Cardiac muscle cell (in vitro differentiated cells and primary cell): ENCODE measurements at regions not wholly inside any gene's neighbourhood (a gene's known extent, or its start where the extent isn't known, plus 50 kb on each side); places are given as distances from the start of the nearest gene placed in this dataset.
"Not testable (repeated sequence)": the region's sequence is repeated elsewhere in the genome, so short reads cannot be mapped to it uniquely, and the experiment has no call there.

Experiments used
- DNase-seq, 2 donors: peaks; one replicate each; pipeline versions ENCODE4 v3.0.0 to v3.0.0-alpha.2; 2010 to 2017; ENCODE audit warnings: low read depth in 1 of 2, low spot score in 1 of 2
- H3K27ac ChIP-seq: fragments of 200-600 bp; sonication (generic); 2 replicates; pipeline ENCODE4 v1.5.1; 2016
- H3K27me3 ChIP-seq: fragments of 200-600 bp; sonication (generic); 2 replicates; pipeline ENCODE4 v1.6.0; 2016; ENCODE audit warnings: control low read depth
- H3K36me3 ChIP-seq: fragments of 200-600 bp; sonication (generic); 2 replicates; pipeline ENCODE4 v1.5.1; 2016; ENCODE audit warnings: control low read depth
- H3K4me1 ChIP-seq: fragments of 200-600 bp; sonication (generic); 2 replicates; pipeline ENCODE4 v1.8.1; 2017; ENCODE audit warnings: low read depth, mild to moderate bottlenecking, mixed run types
- H3K4me3 ChIP-seq: fragments of 200-600 bp; sonication (generic); 2 replicates; pipeline ENCODE4 v1.5.1; 2016; ENCODE audit warnings: mild to moderate bottlenecking
- H3K9me3 ChIP-seq: fragments of 200-600 bp; sonication (generic); 2 replicates; pipeline ENCODE4 v1.5.1; 2017; ENCODE audit warnings: low read depth, mild to moderate bottlenecking, control low read depth
- TF ChIP-seq, protein P1 (sequence below): IDR thresholded peaks from 2 replicates; pipeline ENCODE4 v1.5.1; 2012; ENCODE audit warnings: low read depth, mild to moderate bottlenecking, low read length

DNA sequence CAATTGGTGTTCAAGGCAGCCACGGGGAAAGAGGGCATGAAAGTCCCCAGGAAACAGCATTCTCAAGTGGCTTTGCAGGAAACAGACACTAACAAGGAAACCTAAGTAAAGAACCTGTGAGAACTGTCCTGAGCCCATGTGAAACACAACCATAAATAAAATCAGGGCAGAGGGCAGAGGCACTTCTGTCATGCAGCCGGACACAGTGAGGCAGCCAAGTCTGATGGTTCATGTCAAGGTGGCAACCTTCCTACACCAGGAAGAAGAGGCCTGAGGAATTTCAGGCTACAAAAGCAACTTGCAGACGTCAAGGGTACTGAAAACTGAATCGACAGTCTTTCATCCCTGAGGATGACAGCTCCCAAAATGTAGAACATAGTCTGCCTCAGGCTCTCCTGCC is 458.2 kb upstream of the NPVF start:
- Histone ChIP-seq H3K36me3 (no peaks in the 10 kb centered on the region), H3K27ac (no peak overlapping the region), H3K4me3 (no peak overlapping the region), H3K9me3 (no peaks in the 10 kb centered on the region), H3K27me3 (no peaks in the 10 kb centered on the region), H3K4me1 (no peaks in the 10 kb centered on the region)
- DNase-seq = no peak
- TF ChIP-seq, protein P1, sequence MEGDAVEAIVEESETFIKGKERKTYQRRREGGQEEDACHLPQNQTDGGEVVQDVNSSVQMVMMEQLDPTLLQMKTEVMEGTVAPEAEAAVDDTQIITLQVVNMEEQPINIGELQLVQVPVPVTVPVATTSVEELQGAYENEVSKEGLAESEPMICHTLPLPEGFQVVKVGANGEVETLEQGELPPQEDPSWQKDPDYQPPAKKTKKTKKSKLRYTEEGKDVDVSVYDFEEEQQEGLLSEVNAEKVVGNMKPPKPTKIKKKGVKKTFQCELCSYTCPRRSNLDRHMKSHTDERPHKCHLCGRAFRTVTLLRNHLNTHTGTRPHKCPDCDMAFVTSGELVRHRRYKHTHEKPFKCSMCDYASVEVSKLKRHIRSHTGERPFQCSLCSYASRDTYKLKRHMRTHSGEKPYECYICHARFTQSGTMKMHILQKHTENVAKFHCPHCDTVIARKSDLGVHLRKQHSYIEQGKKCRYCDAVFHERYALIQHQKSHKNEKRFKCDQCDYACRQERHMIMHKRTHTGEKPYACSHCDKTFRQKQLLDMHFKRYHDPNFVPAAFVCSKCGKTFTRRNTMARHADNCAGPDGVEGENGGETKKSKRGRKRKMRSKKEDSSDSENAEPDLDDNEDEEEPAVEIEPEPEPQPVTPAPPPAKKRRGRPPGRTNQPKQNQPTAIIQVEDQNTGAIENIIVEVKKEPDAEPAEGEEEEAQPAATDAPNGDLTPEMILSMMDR = no peak

DNA sequence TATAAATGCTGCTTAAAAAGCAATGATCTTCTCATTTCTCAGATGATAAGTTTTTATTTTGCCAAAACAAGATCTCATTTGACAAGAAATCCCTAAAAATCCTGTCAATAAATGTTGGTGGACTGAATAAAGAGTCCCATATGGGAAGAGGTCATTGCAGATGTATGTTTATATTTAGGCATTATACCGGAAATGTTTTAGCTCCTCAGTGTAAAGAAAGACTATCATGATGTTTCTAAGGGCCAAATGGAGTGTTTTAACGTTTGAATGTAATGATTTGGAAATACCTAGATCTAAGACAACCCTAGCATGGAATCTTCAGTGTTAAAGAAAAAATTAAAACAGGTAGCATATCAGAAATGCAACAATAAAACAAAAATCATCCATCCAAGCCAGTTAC is 457.8 kb upstream of the NFE2L3 start:
- Histone ChIP-seq H3K27me3 (no peaks in the 10 kb centered on the region), H3K4me1 (no peaks in the 10 kb centered on the region), H3K9me3 (no peaks in the 10 kb centered on the region), H3K27ac (no peak overlapping the region), H3K4me3 (no peak overlapping the region), H3K36me3 (no peaks in the 10 kb centered on the region)
- no peak for DNase-seq
- TF ChIP-seq, protein P1 = no peak

DNA sequence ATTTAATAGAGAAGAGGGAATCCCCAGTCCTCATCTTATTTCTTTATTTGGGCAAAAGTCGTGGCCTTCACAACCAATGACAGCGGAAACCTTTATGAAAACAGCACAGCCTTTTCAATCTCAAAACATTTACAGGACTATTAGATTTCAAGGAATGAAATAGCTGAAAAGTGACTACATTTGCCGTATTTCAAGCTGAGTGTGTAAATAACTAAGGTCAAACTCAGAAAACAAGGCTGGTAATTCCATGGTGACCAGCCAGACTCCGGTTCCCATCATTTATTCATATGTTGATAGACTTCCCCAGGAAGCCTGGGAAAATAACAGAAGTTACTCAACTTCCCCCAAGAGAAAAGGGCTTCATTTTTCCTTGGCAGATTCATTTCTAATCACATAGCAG is 457.3 kb upstream of the NFE2L3 start:
- Histone ChIP-seq H3K4me3 (no peak overlapping the region), H3K36me3 (no peaks in the 10 kb centered on the region), H3K4me1 (no peaks in the 10 kb centered on the region), H3K27ac (no peak overlapping the region), H3K9me3 (no peaks in the 10 kb centered on the region), H3K27me3 (no peaks in the 10 kb centered on the region)
- TF ChIP-seq, protein P1 = no peak
- no peak for DNase-seq

DNA sequence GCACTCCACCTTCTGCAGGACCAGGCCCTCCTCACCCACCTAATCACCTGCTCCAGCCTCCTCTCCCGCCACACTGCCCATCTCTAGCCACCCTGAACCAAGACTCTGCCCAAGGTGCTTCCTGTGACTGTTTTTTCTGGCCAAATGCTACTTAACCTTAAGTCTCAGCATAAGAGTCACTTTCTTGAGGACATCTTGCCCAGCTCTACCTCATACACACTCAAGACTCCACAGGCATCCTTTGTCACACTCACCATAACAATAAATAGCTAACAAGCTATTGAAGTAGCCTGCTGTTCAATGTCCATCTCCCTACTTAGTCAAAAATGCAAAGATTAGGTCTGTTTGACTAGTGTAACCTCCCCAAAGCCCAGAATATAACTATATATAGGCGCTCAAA is 455.4 kb upstream of the NFE2L3 start:
- Histone ChIP-seq H3K27me3 (no peaks in the 10 kb centered on the region), H3K4me1 (no peaks in the 10 kb centered on the region), H3K9me3 (no peaks in the 10 kb centered on the region), H3K4me3 (no peak overlapping the region), H3K27ac (no peak overlapping the region), H3K36me3 (no peaks in the 10 kb centered on the region)
- TF ChIP-seq, protein P1 = no peak
- no peak for DNase-seq

DNA sequence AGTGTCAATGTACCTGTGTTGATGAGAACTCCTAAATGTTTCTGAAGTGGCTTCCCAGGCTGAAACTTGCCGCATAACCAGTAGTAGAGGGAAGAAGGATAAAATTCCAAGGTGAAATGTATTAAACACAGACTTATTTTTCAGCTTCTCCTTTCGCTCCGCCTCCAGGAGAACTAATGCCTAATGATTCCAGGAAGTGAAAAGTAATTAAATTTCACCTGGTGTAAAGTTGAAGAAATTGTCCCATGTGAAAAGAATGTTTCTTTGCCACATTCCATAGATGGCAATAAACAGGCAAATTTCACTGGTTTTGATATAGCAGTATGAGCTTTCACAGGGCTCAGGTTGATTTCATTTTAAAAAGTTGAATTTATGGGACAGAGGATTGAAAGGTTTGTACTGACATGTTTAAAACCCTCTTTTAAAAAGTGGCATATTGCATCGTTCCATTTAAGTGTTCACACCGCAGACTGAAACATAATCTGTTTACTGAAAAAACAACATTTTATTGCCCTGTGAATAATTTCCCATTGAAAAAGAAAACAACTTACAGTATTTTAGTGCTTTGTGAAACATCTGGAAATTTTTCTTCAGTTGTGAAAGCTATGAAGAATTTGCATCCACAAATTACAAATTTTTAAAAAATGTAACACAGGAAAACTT is 453.4 kb upstream of the NFE2L3 start:
- no peak overlapping the region for H3K4me3 ChIP-seq
- H3K36me3 ChIP-seq = no peaks in the 10 kb centered on the region
- H3K9me3 ChIP-seq = no peaks in the 10 kb centered on the region
- TF ChIP-seq, protein P1 = no peak
- no peaks in the 10 kb centered on the region for H3K27me3 ChIP-seq
- DNase-seq = no peak
- H3K27ac ChIP-seq = no peak overlapping the region
- no peaks in the 10 kb centered on the region for H3K4me1 ChIP-seq

DNA sequence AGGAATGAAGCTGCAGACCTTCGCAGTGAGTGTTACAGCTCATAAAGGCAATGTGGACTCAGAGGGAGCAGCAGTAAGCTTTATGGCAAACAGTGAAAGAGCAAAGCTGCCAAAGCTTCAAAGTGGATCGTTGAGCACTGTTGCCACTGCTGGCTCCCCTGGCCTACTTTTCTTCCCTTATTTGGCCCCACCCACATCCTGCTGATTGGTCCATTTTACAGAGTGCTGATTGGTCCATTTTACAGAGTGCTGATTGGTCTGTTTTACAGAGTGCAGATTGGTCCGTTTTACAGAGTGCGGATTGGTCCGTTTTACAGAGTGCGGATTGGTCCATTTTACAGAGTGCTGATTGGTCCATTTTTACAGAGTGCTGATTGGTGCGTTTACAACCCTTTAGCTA is 451.9 kb upstream of the NFE2L3 start:
- not testable (repeated sequence) for H3K36me3 ChIP-seq, H3K4me3 ChIP-seq

More for the DNA sequence above, 451.9 kb upstream of the NFE2L3 start:
- not testable (repeated sequence) for H3K27me3 ChIP-seq, H3K4me1 ChIP-seq, H3K9me3 ChIP-seq, H3K27ac ChIP-seq, DNase-seq
